GM12891 (cell line): ENCODE measurements at regions not wholly inside any gene's neighbourhood (a gene's known extent, or its start where the extent isn't known, plus 50 kb on each side); places are given as distances from the start of the nearest gene placed in this dataset.
"Not testable (repeated sequence)": the region's sequence is repeated elsewhere in the genome, so short reads cannot be mapped to it uniquely, and the experiment has no call there.

Experiments used
- PAX5 ChIP-seq: IDR thresholded peaks from 2 replicates; pipeline ENCODE4 v1.6.1; 2011; ENCODE audit warnings: low read length, moderate library complexity, mild to moderate bottlenecking; ENCODE audit not compliant: insufficient read depth, severe bottlenecking
- POLR2A ChIP-seq: IDR thresholded peaks from 2 replicates; pipeline ENCODE4 v1.6.1; 2011; ENCODE audit warnings: low read depth, low read length, control low read depth
- POLR2AphosphoS5 ChIP-seq: IDR thresholded peaks from 2 replicates; pipeline ENCODE4 v1.6.1; 2011; ENCODE audit warnings: low read depth, low read length, control low read depth
- POU2F2 ChIP-seq: IDR thresholded peaks from 2 replicates; pipeline ENCODE4 v1.6.1; 2011; ENCODE audit warnings: low read depth, mild to moderate bottlenecking, control low read depth, low read length, moderate library complexity
- SPI1 ChIP-seq: IDR thresholded peaks from 2 replicates; pipeline ENCODE4 v1.6.1; 2011; ENCODE audit warnings: low read depth, low read length, control low read depth
- TAF1 ChIP-seq: IDR thresholded peaks from 2 replicates; pipeline ENCODE4 v1.6.1; 2011; ENCODE audit warnings: low read depth, low read length, control low read depth

GRCh38 chr11:91268512-91269295, 955.9 kb upstream of the FAT3 start:
- TF ChIP-seq TAF1, POLR2A, POLR2AphosphoS5, PAX5, POU2F2, SPI1: not testable (repeated sequence)
